ENCODE measurements at regions not wholly inside any gene's neighbourhood (a gene's known extent, or its start where the extent isn't known, plus 50 kb on each side); places are given as distances from the start of the nearest gene placed in this dataset.

GRCh38 chr1:5140136-5140535 is 485.7 kb downstream of the AJAP1 start:
- no peaks in the 10 kb centered on the region for H4K20me1 ChIP-seq (ENCODE audit: control insufficient read depth, insufficient read depth)
- H3K9ac ChIP-seq (ENCODE audit: control insufficient read depth, insufficient read depth, low read length), result no peak overlapping the region
- FAIRE-seq (no peak), DNase-seq (ENCODE audit: low read depth, low spot score) (no peak), ATAC-seq (no peak)
- ChIA-PET SMC1A (ENCODE audit: uncharacterized antibody, unreplicated experiment) (no interaction called here), RAD21 (ENCODE audit: unreplicated experiment) (no interaction called here), POLR2A (no interaction called here), CTCF (no interaction called here)
- H3K4me3 ChIP-seq, result no peak overlapping the region
- intact Hi-C loops (cut with micrococcal nuclease; ENCODE audit: unreplicated experiment) (no loop called here), in situ Hi-C loops (cut with MboI) (no loop called here)
- WGBS (ENCODE audit: insufficient coverage, insufficient replicate concordance, low lambda C conversion rate, missing lambda C conversion rate), result 31% methylated on average over 5 of the region's 5 CpGs
- H3K27ac ChIP-seq (ENCODE audit: control insufficient read depth, insufficient read depth), result no peak overlapping the region
- H3K36me3 ChIP-seq (ENCODE audit: control insufficient read depth in 2 of 2, insufficient read depth in 2 of 2, low read length in 1 of 2), result no peaks in the 10 kb centered on the region
- TF ChIP-seq WRNIP1 (IDR thresholded peaks at IDR 0.05; ENCODE audit: borderline replicate concordance, low read depth, low read length) (no peak), ZBED1 (IDR thresholded peaks at IDR 0.05; ENCODE audit: borderline replicate concordance) (no peak), USF1 (IDR thresholded peaks at IDR 0.05; ENCODE audit: borderline replicate concordance, extremely low read length, insufficient read depth, low read depth, low read length) (no peak), KLF5 (IDR thresholded peaks at IDR 0.05; ENCODE audit: partially characterized antibody) (no peak), CREM (IDR thresholded peaks at IDR 0.05; ENCODE audit: low read depth) (no peak), E2F4 (IDR thresholded peaks at IDR 0.05; ENCODE audit: low read depth, low read length) (no peak), NFYB (IDR thresholded peaks at IDR 0.05; ENCODE audit: insufficient read depth, low read depth, low read length) (no peak), CHD4 (IDR thresholded peaks at IDR 0.05) (no peak)
- H3K27me3 ChIP-seq (replicated peaks in 1 of 2; ENCODE audit: control insufficient read depth in 2 of 2, insufficient read depth in 2 of 2, low read length in 1 of 2), result no peaks in the 10 kb centered on the region
- H2AFZ ChIP-seq (ENCODE audit: control insufficient read depth, low read depth, low read length), result no peak overlapping the region
- no peak overlapping the region for H3K4me2 ChIP-seq (ENCODE audit: control insufficient read depth, insufficient read depth)
- H3K4me1 ChIP-seq (ENCODE audit: control insufficient read depth, insufficient read depth, low read length), result no peaks in the 10 kb centered on the region
- no peaks in the 10 kb centered on the region for H3K79me2 ChIP-seq (ENCODE audit: control insufficient read depth, insufficient read depth, low read length)
- no peaks in the 10 kb centered on the region for H3K9me3 ChIP-seq (replicated peaks; ENCODE audit: control insufficient read depth, insufficient read depth, low read length)
- no TSS peak for BruUV-seq (replicated peaks)
